ENCODE measurements at regions not wholly inside any gene's neighbourhood (a gene's known extent, or its start where the extent isn't known, plus 50 kb on each side); places are given as distances from the start of the nearest gene placed in this dataset.

DNA sequence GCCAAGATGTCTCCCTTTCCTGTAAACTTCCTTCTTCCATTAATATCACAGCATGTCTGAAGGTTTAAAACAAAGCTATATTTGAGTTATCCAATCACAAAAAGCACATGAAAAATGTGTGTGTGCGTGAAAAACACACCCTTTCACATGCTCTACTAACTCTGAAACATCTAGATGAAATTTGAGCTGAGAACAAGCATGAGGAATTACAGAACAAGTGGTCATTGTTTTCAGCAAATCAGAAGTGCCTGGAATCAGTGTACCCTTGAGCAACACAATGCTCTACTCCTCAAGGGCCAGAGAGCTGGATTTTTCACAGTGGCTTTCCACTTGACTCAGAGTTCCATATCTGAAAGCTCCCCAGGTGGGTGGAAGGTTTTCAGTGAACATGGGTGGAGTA is 255.9 kb downstream of the PSAT1 start:
- TF ChIP-seq, protein P1, sequence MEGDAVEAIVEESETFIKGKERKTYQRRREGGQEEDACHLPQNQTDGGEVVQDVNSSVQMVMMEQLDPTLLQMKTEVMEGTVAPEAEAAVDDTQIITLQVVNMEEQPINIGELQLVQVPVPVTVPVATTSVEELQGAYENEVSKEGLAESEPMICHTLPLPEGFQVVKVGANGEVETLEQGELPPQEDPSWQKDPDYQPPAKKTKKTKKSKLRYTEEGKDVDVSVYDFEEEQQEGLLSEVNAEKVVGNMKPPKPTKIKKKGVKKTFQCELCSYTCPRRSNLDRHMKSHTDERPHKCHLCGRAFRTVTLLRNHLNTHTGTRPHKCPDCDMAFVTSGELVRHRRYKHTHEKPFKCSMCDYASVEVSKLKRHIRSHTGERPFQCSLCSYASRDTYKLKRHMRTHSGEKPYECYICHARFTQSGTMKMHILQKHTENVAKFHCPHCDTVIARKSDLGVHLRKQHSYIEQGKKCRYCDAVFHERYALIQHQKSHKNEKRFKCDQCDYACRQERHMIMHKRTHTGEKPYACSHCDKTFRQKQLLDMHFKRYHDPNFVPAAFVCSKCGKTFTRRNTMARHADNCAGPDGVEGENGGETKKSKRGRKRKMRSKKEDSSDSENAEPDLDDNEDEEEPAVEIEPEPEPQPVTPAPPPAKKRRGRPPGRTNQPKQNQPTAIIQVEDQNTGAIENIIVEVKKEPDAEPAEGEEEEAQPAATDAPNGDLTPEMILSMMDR (IDR thresholded peaks at IDR 0.05): no peak
- TF ChIP-seq POLR2A (IDR thresholded peaks at IDR 0.05): no peak

All from testis (tissue), 2 donors.